ENCODE measurements at regions not wholly inside any gene's neighbourhood (a gene's known extent, or its start where the extent isn't known, plus 50 kb on each side); places are given as distances from the start of the nearest gene placed in this dataset.

- no peak for FAIRE-seq
These were observed 776.4 kb downstream of the TYW1 start for GRCh38 chr7:67773081-67773480.

GRCh38 chr7:67777119-67777518 lies 780.5 kb downstream of the TYW1 start:
- no peak for FAIRE-seq

- no peak for FAIRE-seq
These were observed 785.2 kb downstream of the TYW1 start for GRCh38 chr7:67781841-67782240.

GRCh38 chr7:67786021-67786420 lies 789.4 kb downstream of the TYW1 start:
- no peak for FAIRE-seq

DNA sequence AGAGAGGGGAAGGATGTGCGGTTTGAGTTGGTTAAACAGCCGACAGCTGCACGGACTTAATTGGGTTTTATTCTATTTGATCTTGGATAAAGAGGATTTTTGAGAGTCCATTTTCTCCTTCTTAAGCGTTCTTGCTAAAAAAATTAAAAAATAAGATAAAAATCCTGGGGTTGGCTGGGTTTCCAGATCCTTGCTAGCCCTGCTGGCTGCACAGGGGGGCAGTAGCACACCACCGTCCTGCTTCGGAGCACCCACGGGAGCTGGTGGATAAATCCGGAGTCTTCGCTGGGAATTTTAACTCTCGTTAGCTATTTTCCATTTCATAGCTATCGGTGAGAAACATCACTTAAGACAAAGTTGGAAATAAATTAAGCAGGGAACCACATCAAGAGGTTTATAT lies 792.0 kb downstream of the TYW1 start:
- no peak for FAIRE-seq

- FAIRE-seq = no peak
These were observed 795.3 kb downstream of the TYW1 start for GRCh38 chr7:67791918-67792317.

DNA sequence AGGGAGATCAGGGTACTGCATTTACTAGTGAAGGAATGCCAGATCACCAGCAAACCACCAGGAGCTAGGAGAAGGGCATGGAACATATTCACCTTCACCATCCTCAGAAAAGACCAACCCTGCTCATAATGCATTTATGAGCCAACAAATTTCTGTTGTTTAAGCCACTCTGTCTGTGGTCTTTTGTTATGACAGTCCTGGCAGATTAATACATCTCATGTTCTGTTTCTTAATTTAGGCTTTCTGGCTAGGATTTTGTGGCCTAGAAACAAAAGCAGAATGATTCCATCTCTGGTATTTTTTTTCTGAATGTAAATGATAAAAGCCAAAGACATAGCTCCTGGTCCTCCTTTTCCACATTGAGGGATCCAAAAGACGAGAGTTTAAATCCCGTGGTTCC lies 797.9 kb downstream of the TYW1 start:
- FAIRE-seq = no peak

GRCh38 chr7:67803789-67804188 lies 807.2 kb downstream of the TYW1 start:
- FAIRE-seq = no peak

DNA sequence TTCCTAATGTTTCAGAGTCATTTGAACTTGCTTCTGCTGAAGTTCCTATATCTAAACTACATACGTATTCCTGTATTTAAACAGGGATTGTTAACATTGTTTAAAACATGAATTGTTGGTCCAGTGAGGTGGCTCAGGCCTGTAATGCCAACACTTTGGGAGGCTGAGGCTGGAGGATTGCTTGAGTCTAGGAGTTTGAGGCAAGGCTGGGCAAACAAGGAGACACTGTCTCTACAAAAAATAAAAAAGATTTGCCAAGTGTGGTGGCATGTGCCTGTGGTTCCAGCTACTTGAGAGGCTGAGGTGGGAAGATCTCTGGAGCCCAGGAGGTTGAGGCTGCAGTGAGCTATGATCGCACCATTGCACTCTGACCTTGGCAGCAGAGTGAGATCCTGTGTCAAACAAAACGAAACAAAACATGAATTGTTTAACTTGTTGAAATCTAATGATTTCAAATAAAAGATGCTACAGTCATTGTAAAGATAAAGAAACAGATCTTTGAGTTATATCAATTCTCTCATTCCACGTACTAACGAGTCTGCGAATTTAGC lies 809.4 kb downstream of the TYW1 start:
- FAIRE-seq = no peak

DNA sequence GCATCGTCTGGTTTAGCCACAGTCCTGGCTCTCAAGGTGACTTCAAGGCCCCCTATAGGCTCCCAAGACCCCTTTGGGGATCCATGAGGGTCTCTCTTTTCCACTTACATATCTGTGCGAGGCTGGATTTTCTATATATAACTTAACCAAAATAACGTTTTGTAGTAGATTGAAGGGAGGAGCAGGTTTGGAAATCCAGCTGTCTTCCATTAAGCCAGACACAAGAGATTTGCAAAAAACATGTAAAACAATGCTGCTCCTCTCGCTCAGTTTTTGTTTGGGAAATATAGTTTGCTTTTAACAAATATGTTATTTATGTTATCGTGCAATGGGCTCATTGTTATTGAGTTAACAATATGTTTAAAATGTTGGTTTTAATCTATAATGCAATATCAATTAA lies 811.2 kb downstream of the TYW1 start:
- no peak for FAIRE-seq

- FAIRE-seq = no peak
These were observed 813.0 kb downstream of the TYW1 start for GRCh38 chr7:67809586-67809985.

DNA sequence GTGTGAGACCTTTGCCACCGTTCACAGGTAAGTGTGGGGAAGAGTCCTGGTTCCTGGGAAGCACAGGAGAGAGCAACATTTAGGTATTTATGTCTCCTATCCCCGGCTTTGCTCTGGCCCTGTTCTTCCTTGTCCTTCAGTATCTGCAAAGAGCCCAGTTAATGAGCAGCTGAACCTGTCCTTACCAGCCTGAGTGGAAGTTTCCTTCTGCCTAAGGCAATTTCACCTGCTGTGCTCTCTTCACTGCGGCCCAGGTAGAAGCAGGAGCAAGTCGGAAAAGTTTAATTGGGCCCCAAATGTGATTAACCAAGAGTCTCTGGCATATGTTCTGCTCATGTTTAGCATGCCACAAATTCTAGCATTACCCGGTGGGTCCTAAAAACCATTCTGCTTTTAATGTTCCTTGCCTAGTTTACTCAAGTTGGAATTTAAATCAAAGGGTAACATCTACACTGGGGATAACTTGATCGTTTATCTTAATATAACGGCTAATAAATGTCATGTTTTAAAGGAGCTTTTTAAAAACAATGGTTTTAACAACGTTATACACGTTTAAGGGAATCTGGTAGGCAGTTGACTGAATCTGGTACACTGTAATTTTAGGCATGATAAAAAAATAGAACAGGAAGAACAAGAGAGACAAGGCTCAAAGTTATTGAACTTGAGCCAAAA lies 817.1 kb downstream of the TYW1 start:
- FAIRE-seq = no peak

DNA sequence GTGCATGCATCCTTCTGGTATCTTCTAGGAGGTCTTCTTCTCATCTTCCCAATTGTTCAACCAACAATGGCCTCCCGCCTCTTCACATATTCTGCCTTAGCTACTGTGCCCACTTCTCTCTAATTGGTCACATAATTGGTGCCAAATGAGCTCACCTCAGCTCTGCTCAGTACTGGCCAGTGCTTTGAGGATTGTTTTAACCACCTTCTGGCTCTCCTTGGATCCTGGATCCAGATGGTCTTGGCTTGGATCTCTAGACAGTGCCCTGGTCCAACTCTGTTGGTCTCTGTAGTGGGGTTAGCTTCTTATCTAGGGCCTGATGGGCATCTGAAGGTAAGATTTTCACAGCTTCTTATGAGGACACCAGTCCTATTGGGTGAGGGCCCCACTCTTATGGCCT lies 820.8 kb downstream of the TYW1 start:
- FAIRE-seq = no peak

DNA sequence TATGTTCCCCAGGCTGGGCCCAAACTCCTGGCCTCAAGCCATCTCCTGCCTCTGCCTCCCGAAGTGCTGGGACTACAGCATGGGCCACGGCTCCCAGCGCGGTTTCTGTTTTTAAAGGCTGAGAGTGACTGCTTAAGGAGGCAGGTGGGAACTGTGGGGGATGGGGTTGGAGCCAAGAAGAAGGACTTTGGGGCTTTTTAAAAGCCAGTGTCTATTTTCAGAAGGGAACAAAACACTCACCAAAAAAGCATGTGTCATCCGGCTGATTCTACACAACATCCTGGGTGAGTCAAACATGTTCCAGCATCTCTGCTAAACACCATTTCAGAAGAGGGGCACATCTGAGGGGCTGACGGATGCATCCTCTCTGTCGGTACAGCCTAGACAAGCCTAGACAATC lies 824.5 kb downstream of the TYW1 start:
- no peak for FAIRE-seq

GRCh38 chr7:67823345-67823744 lies 826.7 kb downstream of the TYW1 start:
- no peak for FAIRE-seq

GRCh38 chr7:67825356-67825755 lies 828.7 kb downstream of the TYW1 start:
- no peak for FAIRE-seq

GRCh38 chr7:67841896-67842295 lies 845.3 kb downstream of the TYW1 start:
- FAIRE-seq = no peak

- no peak for FAIRE-seq
These were observed 845.9 kb downstream of the TYW1 start for GRCh38 chr7:67842571-67842970.

- no peak for FAIRE-seq
These were observed 846.5 kb downstream of the TYW1 start for GRCh38 chr7:67843001-67843565.

- FAIRE-seq = no peak
These were observed 847.0 kb downstream of the TYW1 start for GRCh38 chr7:67843615-67844014.

DNA sequence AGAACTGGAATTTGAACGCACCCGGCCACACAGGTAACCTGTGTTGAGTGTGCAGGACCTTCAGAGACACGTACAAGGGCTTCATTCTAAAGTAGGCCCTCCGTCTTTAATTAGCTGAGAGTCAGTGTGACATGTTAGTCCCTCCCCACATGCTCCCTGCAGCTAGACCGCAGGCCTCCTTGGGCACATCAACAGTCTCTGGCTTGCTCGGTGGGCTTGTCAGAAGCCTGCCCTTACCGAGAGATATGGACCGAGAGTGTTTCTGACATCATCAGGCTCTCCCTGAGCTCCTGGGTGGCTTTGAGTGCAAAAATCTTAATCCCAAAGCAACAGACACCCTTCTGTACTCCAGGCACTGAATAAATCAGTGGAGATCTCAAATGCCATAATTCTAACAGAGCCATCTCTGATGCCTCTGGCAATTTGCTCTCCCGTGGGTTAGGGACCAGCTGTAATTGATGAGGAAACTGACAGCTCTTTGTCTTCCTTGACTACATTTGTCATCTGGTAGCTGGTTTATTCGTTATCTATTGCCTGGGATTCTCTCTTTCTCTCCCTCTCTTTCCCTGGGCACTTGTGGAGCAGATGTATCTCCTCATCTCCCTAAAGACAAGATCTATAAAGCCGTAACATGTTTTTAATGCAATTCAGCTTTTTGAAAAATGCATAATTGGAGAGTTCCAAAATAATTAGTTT lies 850.6 kb downstream of the TYW1 start:
- no peak for FAIRE-seq

DNA sequence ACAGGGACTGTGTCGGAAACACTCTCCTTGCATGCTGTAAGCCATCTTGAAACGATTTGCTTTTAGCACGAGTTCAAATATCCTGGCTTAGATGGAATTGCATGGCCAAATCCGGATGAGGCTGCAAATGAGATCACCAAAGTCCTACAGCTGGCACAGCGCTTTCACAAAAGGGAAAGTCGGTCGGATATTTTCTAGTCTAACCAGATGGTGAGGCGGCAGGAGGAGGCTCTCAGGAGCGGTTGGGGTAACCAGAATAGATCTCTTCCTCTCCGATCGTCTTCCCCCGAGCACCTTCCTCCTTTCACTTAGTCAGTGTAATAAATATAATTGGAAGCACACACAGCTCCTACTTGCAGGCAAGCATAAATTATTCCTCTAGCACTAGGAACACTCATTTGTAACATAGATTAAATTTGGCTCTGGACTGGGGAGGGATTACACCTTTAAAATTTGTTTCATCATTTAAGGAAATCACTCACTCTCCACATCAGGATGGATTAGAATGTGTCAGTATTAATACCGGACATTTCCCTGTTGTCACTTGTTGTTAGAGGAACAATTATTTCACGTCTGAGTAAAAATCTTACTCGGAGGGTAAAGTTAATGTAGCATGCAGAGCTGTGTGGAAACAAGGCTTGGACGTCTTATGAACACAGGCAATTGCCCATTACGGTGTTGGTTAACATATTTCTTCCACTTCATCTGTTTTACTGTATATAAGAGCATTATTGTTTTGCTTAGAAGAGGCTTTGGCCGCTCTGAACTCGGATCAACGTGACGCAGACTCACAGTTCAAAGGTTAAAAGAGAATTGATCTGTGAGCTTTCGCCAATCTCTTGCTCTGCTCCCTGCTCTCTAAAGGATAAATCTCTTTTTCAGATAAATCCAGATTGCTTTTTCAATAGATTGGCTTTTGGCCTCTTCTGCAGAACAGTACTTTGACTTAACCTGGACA lies 857.9 kb downstream of the TYW1 start:
- FAIRE-seq = no peak

- no peak for FAIRE-seq
These were observed 858.7 kb downstream of the TYW1 start for GRCh38 chr7:67855322-67855721.
